ENCODE measurements at regions not wholly inside any gene's neighbourhood (a gene's known extent, or its start where the extent isn't known, plus 50 kb on each side); places are given as distances from the start of the nearest gene placed in this dataset.

DNA sequence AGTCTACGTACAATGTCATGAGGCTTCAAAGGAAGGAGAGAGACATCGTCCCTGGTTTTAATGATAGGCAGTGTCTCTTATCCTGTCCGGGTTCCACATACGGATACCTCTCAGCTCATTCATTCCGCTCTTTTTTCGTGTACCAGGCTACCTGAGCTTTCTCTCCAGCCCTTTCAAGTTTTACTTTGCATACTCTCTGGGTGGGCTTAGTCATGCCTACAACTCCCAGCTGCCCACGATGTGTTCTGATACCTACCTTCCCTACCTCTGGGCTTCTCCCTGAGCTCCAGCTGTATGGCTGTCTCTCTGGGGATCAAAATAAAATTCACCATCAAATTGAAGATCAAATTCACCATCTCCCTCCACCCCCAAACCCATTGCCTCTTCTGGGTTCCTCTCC, 354.0 kb upstream of the EEF2KMT start:
- TF ChIP-seq USF1 (IDR thresholded peaks at IDR 0.05) (no peak), TCF12 (IDR thresholded peaks at IDR 0.05; ENCODE audit: low read depth) (no peak), REST (IDR thresholded peaks at IDR 0.05; ENCODE audit: low read depth) (no peak), CEBPB (IDR thresholded peaks at IDR 0.05) (no peak), EP300 (IDR thresholded peaks at IDR 0.05; ENCODE audit: borderline replicate concordance) (no peak)
- TF ChIP-seq, protein P1, sequence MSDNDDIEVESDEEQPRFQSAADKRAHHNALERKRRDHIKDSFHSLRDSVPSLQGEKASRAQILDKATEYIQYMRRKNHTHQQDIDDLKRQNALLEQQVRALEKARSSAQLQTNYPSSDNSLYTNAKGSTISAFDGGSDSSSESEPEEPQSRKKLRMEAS (IDR thresholded peaks at IDR 0.05), result no peak

Data from Ishikawa (cell line).